Ishikawa (cell line): ENCODE measurements at regions not wholly inside any gene's neighbourhood (a gene's known extent, or its start where the extent isn't known, plus 50 kb on each side); places are given as distances from the start of the nearest gene placed in this dataset.

Experiments used
- CEBPB ChIP-seq: IDR thresholded peaks from 2 replicates; pipeline ENCODE4 v1.6.1; 2012
- CREB1 ChIP-seq: IDR thresholded peaks from 2 replicates; pipeline ENCODE4 v1.6.1; 2012; ENCODE audit warnings: low read depth
- EGR1 ChIP-seq: IDR thresholded peaks from 2 replicates; pipeline ENCODE4 v1.6.1; 2012
- EP300 ChIP-seq: IDR thresholded peaks from 2 replicates; pipeline ENCODE4 v1.6.1; 2012; ENCODE audit warnings: borderline replicate concordance
- FOXM1 ChIP-seq: IDR thresholded peaks from 2 replicates; pipeline ENCODE4 v1.6.1; 2012; ENCODE audit warnings: low read depth, borderline replicate concordance
- MAX ChIP-seq: IDR thresholded peaks from 2 replicates; pipeline ENCODE4 v1.6.1; 2012
- NFIC ChIP-seq: IDR thresholded peaks from 2 replicates; pipeline ENCODE4 v1.6.1; 2012
- RAD21 ChIP-seq: IDR thresholded peaks from 2 replicates; pipeline ENCODE4 v1.6.1; 2012; ENCODE audit warnings: low read depth
- REST ChIP-seq: IDR thresholded peaks from 2 replicates; pipeline ENCODE4 v1.6.1; 2012; ENCODE audit warnings: low read depth, mild to moderate bottlenecking
- TAF1 ChIP-seq: IDR thresholded peaks from 2 replicates; pipeline ENCODE4 v1.6.1; 2012; ENCODE audit warnings: low read depth, mild to moderate bottlenecking
- TCF12 ChIP-seq: IDR thresholded peaks from 2 replicates; pipeline ENCODE4 v1.6.1; 2012; ENCODE audit warnings: low read depth
- TEAD4 ChIP-seq: IDR thresholded peaks from 2 replicates; pipeline ENCODE4 v1.6.1; 2012
- USF1 ChIP-seq: IDR thresholded peaks from 2 replicates; pipeline ENCODE4 v1.6.1; 2012
- YY1 ChIP-seq: IDR thresholded peaks from 2 replicates; pipeline ENCODE4 v1.6.1; 2012; ENCODE audit warnings: low read depth
- ZBTB7A ChIP-seq: IDR thresholded peaks from 2 replicates; pipeline ENCODE4 v1.6.1; 2012; ENCODE audit warnings: low read depth

- TF ChIP-seq FOXM1 = no peak
- TF ChIP-seq TCF12 = no peak
- TF ChIP-seq REST = no peak
Measured at GRCh38 chr12:30482650-30483049, 213.0 kb downstream of the IPO8 start.

- no peak for TF ChIP-seq REST
- TF ChIP-seq TAF1 = no peak
- TF ChIP-seq FOXM1 = no peak
- no peak for TF ChIP-seq TCF12
- no peak for TF ChIP-seq MAX
- no peak for TF ChIP-seq YY1
- TF ChIP-seq ZBTB7A = no peak
- no peak for TF ChIP-seq CEBPB
- TF ChIP-seq USF1 = no peak
- TF ChIP-seq EGR1 = no peak
Measured at GRCh38 chr12:30473274-30473673, 222.4 kb downstream of the IPO8 start.

GRCh38 chr12:30466093-30466585 is 229.5 kb downstream of the IPO8 start:
- TF ChIP-seq TCF12 (no peak), EGR1 (no peak), YY1 (no peak), REST (no peak), RAD21 (no peak), TEAD4 (no peak), TAF1 (no peak), ZBTB7A (no peak), CEBPB (no peak), NFIC (no peak), MAX (no peak), USF1 (no peak), EP300 (no peak), FOXM1 (no peak)

GRCh38 chr12:30463636-30464035 is 232.0 kb downstream of the IPO8 start:
- TF ChIP-seq MAX (no peak), CREB1 (no peak), EGR1 (no peak)

- TF ChIP-seq YY1 (no peak), ZBTB7A (no peak), CEBPB (no peak), CREB1 (no peak), MAX (no peak), RAD21 (no peak), EP300 (no peak), FOXM1 (no peak), TCF12 (no peak), EGR1 (no peak), TAF1 (no peak), TEAD4 (no peak), NFIC (no peak), USF1 (no peak), REST (no peak)
Measured at GRCh38 chr12:30462249-30462648, 233.4 kb downstream of the IPO8 start.
